Activated CD4-positive, alpha-beta T cell treated with anti-CD3 and anti-CD28 coated beads for 36 hours (primary cell): ENCODE measurements at regions not wholly inside any gene's neighbourhood (a gene's known extent, or its start where the extent isn't known, plus 50 kb on each side); places are given as distances from the start of the nearest gene placed in this dataset.

Experiments used
- ATAC-seq: fragments of 200-7000 bp; cut with Tn5 transposase; one replicate; pipeline ENCODE4 v1.10.0; 2021; ENCODE audit warnings: mild to moderate bottlenecking, moderate library complexity
- CTCF ChIA-PET: fragments of 350-600 bp; sonication (Branson Sonifier 250); formaldehyde crosslinking; loops from one replicate; lab custom pipeline; 2021; ENCODE audit warnings: antibody characterized with exemption; lab: Charles Lee
- POLR2A ChIA-PET: fragments of 350-600 bp; sonication (Branson Sonifier 250); formaldehyde crosslinking; loops from one replicate; lab custom pipeline; 2021; ENCODE audit warnings: antibody characterized with exemption, inconsistent platforms; lab: Charles Lee
- DNase-seq: peaks from one replicate; pipeline ENCODE4 v3.0.0-alpha.2; 2020
- H3K27ac Mint-ChIP-seq: one replicate; pipeline ENCODE4 v1.8.0; 2021; ENCODE audit warnings: mixed read lengths
- H3K27me3 Mint-ChIP-seq: one replicate; pipeline ENCODE4 v1.8.0; 2021; ENCODE audit warnings: mixed read lengths
- H3K36me3 Mint-ChIP-seq: one replicate; pipeline ENCODE4 v1.8.0; 2021; ENCODE audit warnings: low read depth, mixed read lengths
- H3K4me1 Mint-ChIP-seq: one replicate; pipeline ENCODE4 v1.8.0; 2021; ENCODE audit warnings: mixed read lengths
- H3K4me3 Mint-ChIP-seq: one replicate; pipeline ENCODE4 v1.8.0; 2021; ENCODE audit warnings: mild to moderate bottlenecking, moderate library complexity, mixed read lengths
- H3K9me3 Mint-ChIP-seq: one replicate; pipeline ENCODE4 v1.8.0; 2021; ENCODE audit warnings: low read depth, mixed read lengths
- intact Hi-C, 2 experiments: fragments of 100-400 bp; cut with DNase I in 1 of 2; cut with micrococcal nuclease in 1 of 2; formaldehyde crosslinking; loops; one replicate each; pipeline versions ENCODE4 v1.14.2 to v1.15.1; 2022 to 2024; cut with DNase I, micrococcal nuclease

DNA sequence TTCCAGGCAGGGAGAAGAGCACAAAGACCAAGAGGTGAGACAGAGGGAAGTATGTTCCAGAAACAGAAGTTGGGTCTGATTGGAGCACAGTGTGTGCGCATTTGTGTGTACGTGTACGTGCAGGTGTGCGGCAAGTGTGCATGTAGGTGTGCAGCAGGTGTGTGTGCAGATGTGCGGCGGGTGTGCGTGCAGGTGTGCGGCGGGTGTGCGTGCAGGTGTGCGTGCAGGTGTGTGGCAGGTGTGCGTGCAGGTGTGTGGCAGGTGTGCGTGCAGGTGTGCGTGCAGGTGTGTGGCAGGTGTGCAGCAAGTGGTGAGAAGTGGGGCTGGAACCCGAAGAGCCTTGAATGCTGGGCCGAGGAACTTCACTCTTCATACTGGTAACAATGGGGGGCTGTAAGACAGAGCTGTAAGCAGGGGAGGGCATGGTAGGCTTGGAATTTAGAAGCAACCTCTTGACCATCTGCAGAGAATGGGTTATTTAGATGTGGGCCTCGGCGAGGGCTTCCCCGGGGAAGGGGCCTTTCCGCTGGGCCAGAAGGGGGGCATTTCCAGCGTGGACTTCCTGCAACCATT lies 118.0 kb upstream of the WNT4 start:
- DNase-seq (no peak), ATAC-seq (no peak)
- Mint-ChIP-seq H3K4me3 (no peak overlapping the region), H3K4me1 (no peaks in the 10 kb centered on the region), H3K27me3 (peaks cover 6% of the 10 kb centered on the region), H3K27ac (no peak overlapping the region), H3K9me3 (no peaks in the 10 kb centered on the region), H3K36me3 (no peaks in the 10 kb centered on the region)
- ChIA-PET CTCF (no interaction called here), POLR2A (no interaction called here)
- intact Hi-C loops, result no loop called here

DNA sequence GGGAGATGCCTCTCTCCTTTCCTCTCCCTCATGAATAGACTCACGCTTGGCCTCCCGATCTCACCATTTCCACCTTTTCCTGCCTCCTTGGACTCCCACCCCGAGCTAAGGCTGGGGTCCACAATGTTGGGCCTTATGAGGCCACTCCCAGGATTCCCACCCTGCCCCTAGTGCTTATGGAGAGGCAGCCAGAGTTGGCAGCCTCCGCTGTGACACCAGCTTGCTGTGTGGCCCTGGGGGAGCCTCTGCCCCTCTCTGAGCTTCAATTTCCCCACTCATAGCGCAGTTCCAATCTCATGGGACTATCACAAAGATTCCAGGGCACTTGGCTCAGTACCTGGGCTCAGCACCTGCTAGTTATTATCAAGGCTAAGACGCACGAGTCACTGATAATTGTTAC lies 118.7 kb upstream of the WNT4 start:
- POLR2A ChIA-PET, result no interaction called here
- ATAC-seq (no peak), DNase-seq (no peak)
- intact Hi-C loops, result no loop called here
- no peaks in the 10 kb centered on the region for H3K9me3 Mint-ChIP-seq
- H3K27ac Mint-ChIP-seq, result no peak overlapping the region
- H3K27me3 Mint-ChIP-seq, result peaks cover 6% of the 10 kb centered on the region
- no peaks in the 10 kb centered on the region for H3K36me3 Mint-ChIP-seq
- H3K4me3 Mint-ChIP-seq, result no peak overlapping the region
- CTCF ChIA-PET, result interaction anchor here (0.6 kb wide), 1 partner anchor 1151 kb away, joined by 3 read pairs; no protein-coding TSS in a partner anchor
- no peaks in the 10 kb centered on the region for H3K4me1 Mint-ChIP-seq

DNA sequence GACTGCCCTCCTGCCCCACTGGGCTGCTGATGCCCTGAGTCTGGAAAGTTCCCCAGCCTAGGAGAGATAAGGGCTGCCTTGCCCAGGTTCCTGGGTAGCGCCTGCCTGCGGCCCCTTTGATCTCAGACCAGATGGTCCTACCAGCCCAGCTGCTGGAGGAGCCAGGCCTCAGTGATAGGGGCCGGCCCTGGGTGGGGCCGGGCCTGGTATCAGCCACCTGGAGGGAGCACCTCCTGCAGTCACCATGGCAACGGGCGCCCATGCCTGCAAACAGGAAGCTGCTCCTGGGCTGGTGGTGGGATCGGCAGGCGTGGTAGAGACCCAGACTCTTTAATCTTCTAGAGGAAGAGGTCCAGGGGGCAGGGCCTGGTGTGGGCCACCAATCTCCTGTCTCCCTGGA lies 119.7 kb upstream of the WNT4 start:
- no peak overlapping the region for H3K27ac Mint-ChIP-seq
- H3K4me1 Mint-ChIP-seq, result no peaks in the 10 kb centered on the region
- ATAC-seq, result no peak
- ChIA-PET CTCF (no interaction called here), POLR2A (no interaction called here)
- no peaks in the 10 kb centered on the region for H3K9me3 Mint-ChIP-seq
- H3K4me3 Mint-ChIP-seq, result no peak overlapping the region
- no peak for DNase-seq
- intact Hi-C loops, result no loop called here
- peaks cover 6% of the 10 kb centered on the region for H3K27me3 Mint-ChIP-seq
- H3K36me3 Mint-ChIP-seq, result no peaks in the 10 kb centered on the region

DNA sequence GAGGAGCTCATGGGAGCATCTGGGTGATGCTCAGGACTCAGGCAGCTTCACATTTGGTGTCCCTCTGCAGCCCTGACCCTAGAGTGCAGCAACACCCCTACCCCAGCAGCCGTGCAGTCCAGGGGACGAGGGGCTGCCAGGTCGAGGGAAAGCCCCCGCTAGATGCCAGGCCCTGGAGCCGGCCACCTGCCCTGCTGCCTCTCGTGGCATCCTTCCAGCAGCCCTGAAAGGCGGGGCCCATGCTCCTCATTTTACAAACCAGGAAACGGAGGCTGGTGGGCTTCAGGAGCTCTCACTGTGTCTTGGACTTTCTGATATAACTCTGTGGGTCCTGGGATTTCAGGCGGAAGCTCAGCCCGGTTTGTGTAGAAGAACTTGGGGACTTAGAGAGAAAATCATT lies 120.5 kb upstream of the WNT4 start:
- Mint-ChIP-seq H3K36me3 (no peaks in the 10 kb centered on the region), H3K4me3 (no peak overlapping the region), H3K27ac (no peak overlapping the region), H3K27me3 (peaks cover 8% of the 10 kb centered on the region), H3K9me3 (no peaks in the 10 kb centered on the region), H3K4me1 (no peaks in the 10 kb centered on the region)
- ATAC-seq (no peak), DNase-seq (no peak)
- CTCF ChIA-PET, result no interaction called here
- intact Hi-C loops, result no loop called here
- POLR2A ChIA-PET, result no interaction called here

DNA sequence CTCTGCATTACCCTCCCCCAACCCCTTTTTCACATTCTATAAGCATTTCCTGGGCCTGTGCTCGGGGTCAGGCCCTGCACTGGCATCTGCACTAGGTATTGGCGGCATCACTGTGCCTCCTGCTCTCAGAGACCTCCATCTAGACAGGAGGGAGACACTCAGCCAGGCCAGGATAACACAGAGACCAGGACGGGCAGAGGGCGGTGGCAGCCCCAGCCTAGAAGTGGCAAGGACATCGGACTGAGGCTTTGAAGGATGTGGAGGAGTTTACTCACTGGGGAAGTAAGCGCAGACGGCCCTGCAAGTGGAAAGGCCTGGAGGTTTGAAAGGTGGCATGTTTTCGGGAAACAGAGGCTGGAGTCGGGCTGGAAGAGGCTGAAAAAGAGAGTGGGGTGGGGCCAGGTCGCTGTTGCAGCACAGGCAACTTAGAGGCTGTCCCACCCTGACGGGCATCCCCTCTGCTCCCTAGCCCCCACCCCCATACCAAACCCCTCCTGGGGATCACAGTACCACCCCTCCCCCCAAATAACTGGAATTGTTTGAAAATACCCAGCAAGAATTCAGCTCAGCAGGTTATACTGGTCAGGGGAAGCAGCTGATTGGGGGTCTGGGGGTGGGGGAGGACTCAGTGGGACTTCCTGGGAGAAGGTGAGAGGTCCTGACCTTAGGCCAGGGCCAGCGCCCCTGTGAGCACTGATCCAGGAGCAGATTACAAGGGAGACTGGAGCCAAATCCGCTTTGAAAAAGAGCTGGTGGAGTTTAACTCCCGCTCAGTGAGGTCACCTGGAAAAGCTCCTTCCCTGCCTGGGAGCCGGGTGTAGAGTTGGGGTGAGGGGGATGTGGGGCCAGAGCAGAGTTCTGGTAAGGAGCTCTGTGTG lies 121.8 kb upstream of the WNT4 start:
- Mint-ChIP-seq H3K4me3 (no peak overlapping the region), H3K4me1 (no peaks in the 10 kb centered on the region), H3K9me3 (no peaks in the 10 kb centered on the region), H3K36me3 (no peaks in the 10 kb centered on the region), H3K27me3 (peaks cover 8% of the 10 kb centered on the region), H3K27ac (no peak overlapping the region)
- intact Hi-C loops, result no loop called here
- no peak for DNase-seq
- ChIA-PET POLR2A (no interaction called here), CTCF (no interaction called here)
- no peak for ATAC-seq

DNA sequence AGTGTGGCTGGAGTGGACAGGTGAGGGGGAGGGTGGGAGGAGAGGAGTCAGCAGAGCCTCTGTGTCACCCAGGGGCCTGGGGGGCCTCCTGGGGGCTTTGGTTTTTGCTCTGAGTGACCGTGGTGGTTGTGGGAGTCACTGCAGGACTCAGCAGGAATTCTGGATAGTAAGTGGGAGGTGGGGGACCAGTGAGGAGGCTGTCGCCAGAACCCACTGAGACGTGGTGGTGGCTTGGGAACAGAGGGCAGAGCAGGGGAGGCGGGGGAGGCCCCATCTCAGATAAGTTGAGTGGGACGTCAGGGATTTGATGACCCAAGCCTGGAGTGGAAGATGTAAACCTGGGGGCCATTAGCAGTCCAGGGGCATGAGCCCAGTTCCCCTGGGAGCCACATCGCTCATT lies 123.2 kb upstream of the WNT4 start:
- CTCF ChIA-PET, result no interaction called here
- POLR2A ChIA-PET, result no interaction called here
- H3K4me1 Mint-ChIP-seq, result no peaks in the 10 kb centered on the region
- H3K27me3 Mint-ChIP-seq, result peaks cover 6% of the 10 kb centered on the region
- H3K27ac Mint-ChIP-seq, result no peak overlapping the region
- no peaks in the 10 kb centered on the region for H3K9me3 Mint-ChIP-seq
- no peaks in the 10 kb centered on the region for H3K36me3 Mint-ChIP-seq
- intact Hi-C loops, result no loop called here
- DNase-seq, result no peak
- no peak overlapping the region for H3K4me3 Mint-ChIP-seq
- no peak for ATAC-seq

DNA sequence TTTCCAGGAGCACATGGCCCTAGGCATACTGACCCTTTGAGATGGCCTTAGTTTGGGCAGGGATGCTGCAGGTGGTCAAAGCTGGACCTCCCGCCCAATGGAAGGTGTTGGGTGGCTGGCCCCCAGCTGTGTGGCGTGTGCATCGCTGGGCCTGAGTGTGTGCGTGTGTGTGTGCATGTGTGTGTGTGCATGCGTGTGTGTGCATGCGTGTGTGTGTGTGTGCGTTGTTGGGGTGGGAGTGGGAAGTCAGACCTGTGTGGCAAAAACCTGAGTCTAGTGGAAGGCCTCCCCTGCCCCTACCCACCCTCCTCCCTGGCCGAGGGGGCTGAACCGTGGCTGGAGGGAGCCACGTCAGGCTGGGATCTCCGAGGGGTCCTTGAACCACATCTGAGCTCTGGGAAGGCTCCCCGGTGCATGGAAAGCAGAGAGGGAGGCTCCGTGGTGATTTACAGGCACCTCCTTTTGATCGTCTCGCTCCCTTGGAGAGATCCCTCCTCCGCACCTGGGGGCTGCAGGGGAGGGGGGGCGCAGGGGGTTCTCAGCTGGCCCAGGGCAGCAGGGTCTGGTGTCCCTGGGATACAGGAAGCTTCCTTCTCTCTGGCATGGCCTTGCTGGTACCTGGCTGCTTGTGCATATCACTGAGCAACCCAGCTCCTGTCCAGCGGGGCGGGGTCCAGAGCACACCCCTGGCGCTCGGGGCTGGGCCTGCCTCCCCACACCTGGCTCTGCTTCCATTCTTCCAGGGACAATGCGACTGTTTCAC lies 124.7 kb upstream of the WNT4 start:
- H3K4me3 Mint-ChIP-seq, result no peak overlapping the region
- CTCF ChIA-PET, result no interaction called here
- DNase-seq, result no peak
- ATAC-seq, result no peak
- POLR2A ChIA-PET, result no interaction called here
- no peaks in the 10 kb centered on the region for H3K36me3 Mint-ChIP-seq
- no peaks in the 10 kb centered on the region for H3K4me1 Mint-ChIP-seq
- no peaks in the 10 kb centered on the region for H3K9me3 Mint-ChIP-seq
- H3K27me3 Mint-ChIP-seq, result peaks cover 6% of the 10 kb centered on the region
- intact Hi-C loops, result no loop called here
- H3K27ac Mint-ChIP-seq, result no peak overlapping the region

DNA sequence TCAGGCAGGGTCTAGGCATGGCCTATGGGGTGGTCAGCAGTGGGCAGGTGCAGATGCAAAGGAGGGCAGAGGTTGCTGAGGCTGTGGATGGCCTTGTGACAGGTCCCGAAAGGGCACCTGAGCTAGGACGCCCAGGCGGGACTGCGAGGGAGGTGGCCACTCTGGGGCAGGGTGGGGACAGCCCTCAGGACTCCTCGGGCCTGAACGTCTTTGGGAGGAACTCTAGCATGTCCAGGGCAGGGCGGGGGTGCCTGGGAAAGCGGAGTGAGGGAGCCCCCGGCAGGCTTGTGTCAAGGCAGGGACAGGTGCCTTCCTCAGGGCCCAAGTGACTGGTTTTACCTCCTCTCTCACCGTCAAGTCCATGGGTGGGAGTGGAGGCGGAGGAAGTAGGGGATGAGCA lies 125.4 kb upstream of the WNT4 start:
- Mint-ChIP-seq H3K9me3 (no peaks in the 10 kb centered on the region), H3K4me3 (no peak overlapping the region), H3K27me3 (peaks cover 6% of the 10 kb centered on the region), H3K4me1 (no peaks in the 10 kb centered on the region), H3K27ac (no peak overlapping the region), H3K36me3 (no peaks in the 10 kb centered on the region)
- ATAC-seq (no peak), DNase-seq (no peak)
- ChIA-PET POLR2A (no interaction called here), CTCF (no interaction called here)
- intact Hi-C loops, result no loop called here

DNA sequence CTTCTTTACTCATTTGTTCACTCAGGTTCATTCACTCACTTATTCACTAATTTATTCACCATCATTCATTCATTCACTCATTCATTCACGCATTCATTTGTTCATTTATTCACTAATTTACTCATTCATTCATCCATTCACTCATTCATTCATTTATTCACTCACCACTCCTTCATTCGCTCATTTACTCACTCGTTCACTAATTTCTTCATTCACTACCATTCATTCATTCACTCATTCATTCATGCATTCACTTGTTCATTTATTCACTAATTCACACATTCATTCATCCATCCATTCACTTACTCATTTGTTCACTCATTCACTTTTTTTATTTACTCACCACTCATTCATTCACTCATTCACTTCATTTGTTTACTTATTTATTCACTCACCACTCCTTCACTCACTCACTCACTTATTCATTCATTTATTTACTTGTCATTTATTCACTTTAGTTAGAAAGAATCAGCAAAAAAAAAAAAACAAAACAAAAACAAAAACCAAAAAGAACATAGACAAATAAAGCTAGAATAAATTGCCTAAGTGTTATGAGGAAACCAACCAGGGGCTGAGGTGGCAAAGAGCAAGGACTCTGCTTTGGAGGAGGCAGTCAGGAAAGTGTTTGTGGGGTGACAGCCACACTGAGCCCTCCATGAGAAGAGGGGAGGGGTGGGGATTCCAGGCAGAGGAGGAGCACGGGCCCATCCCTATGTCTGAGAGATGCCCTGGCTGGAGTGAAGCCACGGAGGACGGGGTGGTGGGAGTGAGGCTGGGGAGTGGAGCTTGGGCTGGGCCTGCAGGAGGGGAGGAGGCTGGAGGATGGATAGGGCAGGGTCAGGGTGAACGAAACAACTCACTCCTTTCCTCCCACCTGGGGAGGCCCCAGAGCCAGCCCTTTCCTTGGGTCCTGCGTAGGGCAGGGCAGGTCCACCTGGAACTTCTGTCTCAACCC lies 129.2 kb upstream of the WNT4 start:
- ChIA-PET CTCF (no interaction called here), POLR2A (no interaction called here)
- DNase-seq (no peak), ATAC-seq (no peak)
- Mint-ChIP-seq H3K9me3 (no peaks in the 10 kb centered on the region), H3K36me3 (no peaks in the 10 kb centered on the region), H3K4me1 (no peaks in the 10 kb centered on the region), H3K4me3 (no peak overlapping the region), H3K27me3 (peaks cover 4% of the 10 kb centered on the region), H3K27ac (no peak overlapping the region)
- intact Hi-C loops, result no loop called here

DNA sequence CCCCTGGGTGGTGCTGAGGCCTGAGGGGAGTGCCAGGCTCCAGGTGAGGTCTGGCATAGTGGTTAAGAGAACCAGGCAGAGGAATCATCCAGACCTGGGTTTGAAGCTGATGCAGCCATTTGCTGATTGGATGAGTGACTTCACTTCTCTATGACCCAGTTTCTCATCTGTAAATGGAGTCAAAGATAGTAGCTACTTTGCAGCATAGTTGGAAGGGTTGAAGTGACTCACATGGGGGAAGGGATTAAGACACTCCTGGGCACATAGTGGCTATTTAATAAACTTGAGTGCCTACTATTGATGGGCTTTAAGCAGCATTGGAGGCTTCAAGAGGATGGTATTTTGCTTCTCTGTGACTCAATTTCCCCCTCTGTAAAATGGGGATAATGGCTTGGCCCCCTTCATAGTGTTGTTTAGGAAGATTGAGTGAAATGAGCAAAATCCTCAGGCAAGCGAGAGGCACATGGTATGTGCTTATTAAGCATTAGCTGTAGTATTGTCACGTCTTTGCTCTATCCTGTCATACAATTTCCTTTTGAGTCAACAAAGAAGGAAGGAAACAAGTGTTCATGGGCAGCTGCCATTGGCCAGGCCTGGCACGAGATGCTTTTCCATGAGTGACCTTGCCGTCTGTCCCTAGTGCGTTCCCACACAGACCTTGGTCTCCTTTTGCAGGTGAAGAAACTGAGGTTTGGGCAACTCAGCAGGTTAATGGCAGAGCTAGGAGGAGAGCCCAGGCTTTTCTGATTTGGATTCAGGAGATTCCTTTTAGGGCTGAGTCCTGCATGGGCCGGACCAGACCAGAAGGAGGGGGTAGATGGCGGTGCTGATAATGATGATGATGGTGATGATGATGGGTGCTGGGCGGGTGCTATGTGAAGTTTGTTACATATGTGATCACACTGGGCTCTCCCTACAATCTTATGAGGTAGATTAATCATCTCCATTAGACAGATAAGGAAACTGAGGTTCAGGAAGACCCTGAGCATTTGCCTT lies 131.1 kb upstream of the WNT4 start:
- ChIA-PET POLR2A (no interaction called here), CTCF (interaction anchor here (0.6 to 1.3 kb wide), 4 partner anchors 36 to 1658 kb away, joined by 3 read pairs; no protein-coding TSS in a partner anchor)
- Mint-ChIP-seq H3K9me3 (peaks cover under 1% of the 10 kb centered on the region), H3K4me1 (no peaks in the 10 kb centered on the region), H3K36me3 (no peaks in the 10 kb centered on the region), H3K27me3 (peaks cover 6% of the 10 kb centered on the region), H3K27ac (no peak overlapping the region), H3K4me3 (no peak overlapping the region)
- ATAC-seq (no peak), DNase-seq (no peak)
- intact Hi-C loops, result no loop called here
